ENCODE measurements at regions not wholly inside any gene's neighbourhood (a gene's known extent, or its start where the extent isn't known, plus 50 kb on each side); places are given as distances from the start of the nearest gene placed in this dataset.

DNA sequence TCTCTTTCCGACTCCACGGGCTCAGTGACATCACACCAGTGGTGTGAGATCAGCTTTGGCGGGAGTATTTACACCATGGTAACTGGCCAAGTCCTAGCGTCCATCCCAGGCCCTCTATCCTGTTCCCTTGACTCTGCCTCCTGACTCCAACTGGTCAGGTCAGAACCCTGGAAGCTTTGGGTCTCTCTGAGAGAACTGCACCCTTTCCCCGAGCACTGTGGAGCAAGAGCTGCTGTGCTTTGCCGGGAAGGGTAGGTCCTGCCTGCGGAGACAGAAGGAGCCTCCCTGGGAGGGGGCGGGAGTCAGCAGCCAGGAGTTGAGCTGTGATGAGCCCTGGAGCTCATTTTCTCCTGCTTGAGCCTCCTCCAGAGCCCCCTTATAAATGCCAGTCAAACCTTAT lies 212.1 kb upstream of the TNRC6C start:
- no peak for DNase-seq (ENCODE audit: low spot score)

DNA sequence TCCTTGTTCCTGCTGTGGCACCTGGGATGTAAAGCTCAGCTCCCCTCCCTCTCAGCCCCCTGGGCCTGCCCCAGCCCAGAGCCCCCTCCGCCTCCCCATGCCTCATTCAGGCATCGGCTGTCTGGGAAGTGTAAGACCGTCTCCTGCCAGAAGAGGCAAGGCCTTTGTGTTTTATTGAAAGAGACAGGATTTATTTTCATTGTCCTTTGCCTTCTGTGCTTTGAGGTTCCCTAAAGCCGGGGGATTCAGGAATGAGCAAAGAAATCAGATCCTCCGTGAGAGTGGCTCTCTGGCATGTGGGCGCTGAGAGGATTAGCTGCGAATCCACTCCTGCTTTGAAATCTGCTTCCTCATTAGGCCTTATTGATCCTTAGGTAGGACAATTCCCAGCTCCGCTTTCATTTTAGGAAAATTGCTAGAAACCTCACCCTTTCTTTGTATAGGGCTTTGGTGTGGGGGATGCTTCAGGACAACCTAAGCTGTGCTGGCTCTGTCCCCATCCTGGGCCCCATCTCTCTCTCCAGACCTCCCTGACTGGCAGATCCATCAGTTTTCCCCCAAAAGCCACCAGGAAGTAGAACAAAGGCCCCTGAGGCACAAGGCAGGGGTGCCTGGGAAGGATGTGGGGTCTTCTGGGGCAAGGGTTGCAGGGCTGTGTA lies 211.5 kb upstream of the TNRC6C start:
- no peak for DNase-seq (ENCODE audit: low spot score)

DNA sequence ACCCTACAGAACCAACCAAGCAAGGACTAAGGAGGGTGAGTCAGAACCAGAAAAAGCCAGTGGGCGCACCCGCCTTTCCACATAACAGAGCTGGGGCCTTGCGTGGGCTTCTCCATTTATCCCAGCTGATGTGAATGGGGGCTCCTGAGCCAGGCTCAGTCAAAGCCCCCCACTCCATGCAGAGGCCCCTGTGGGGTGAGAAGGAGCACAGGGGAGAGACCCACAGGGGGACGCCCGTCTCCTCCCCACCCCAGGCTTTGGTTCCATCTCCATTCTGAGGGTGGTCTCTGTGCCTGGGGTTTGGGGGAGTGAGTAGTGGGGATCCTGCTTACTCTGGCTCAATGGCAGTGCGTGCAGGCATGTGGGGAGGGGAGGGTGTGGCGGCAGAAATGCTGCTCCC lies 210.1 kb upstream of the TNRC6C start:
- no peak for DNase-seq (ENCODE audit: low spot score)

DNA sequence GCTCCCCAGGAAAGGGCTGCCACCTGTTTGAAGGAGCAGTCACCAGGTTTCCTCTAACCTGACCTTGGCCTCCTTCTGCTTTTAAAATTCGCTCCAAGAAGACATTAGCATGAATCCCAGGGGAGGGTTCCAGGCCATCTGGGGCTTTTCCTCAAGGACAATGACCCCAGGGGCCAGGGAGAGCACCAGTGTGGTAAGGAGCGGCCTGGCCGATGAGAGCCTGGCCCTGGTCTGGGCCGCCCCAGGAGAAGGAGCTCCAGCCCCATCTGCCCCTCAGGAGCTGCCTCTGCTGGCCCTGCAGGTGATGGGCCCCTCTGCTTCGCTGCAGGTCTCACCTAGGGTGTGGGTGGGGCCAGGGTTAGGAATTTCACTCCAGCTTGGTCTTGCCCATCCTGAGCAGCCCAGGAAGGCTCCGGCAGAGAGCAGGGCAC lies 209.2 kb upstream of the TNRC6C start:
- no peak for DNase-seq (ENCODE audit: low spot score)

DNA sequence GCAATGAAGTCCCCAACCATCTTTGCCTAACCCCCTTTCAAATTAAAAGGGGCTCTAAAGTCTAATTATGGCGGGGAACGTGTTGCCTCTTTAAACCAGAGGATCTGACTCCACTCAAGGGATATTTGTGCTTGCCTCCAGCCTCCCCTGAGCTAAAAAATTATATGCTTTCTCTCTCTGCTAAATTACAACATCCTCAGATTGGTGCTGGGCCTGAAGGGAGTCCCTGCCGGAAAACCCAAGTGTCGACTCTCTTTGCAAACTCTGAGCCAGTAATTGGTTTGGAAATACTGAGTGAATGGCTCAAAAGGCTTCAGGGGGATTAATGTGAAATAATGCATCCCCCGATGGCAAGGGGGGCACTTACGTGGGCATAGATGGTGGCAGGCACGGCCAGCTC lies 208.5 kb upstream of the TNRC6C start:
- no peak for DNase-seq (ENCODE audit: low spot score)

DNA sequence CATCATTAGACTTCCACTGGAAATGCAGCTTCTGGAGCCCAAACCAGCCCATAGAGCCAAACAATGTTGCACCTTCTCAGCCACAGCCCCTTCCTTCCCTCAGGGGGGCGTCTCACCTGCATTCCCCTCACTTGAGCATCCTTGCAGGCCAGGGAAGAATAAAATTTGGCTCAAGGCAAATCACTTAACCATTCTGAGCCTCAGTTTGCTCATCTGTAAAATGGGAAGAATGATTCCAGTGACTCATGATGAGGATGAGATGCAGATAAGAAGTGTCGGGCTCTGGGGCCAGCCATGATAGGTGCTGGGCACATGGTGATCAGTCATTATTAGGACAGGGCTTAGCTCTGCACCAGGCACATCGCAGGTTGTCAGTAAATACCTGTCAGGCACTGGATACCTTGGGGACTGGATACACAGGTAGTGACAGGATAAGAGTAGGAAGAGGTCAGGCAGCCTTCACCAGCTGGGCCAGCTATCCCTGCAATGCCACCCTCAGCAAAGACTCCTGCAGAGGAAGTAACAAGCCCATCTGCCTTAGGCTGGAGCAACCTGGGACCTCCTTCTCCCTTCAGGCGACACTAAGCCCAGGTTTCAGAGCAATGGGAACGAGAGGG lies 208.0 kb upstream of the TNRC6C start:
- no peak for DNase-seq (ENCODE audit: low spot score)

DNA sequence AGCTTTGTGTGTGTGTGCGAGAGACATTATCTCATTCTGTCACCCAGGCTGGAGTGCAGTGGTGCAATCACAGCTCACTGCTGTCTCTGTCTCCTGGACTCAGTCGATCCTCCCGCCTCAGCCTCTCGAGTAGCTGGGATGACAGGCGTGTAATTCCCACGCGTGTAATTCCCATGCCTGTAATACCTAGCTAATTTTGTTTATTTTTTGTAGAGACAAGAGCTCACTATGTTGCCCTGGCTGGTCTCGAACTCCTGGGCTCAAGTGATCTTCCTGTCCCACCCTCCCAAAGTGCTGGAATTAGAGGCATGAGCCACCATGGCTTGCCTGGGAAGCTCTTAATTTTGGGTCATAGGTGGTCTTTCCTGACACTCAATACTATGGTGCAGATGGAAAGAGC lies 205.3 kb upstream of the TNRC6C start:
- no peak for DNase-seq (ENCODE audit: low spot score)

DNA sequence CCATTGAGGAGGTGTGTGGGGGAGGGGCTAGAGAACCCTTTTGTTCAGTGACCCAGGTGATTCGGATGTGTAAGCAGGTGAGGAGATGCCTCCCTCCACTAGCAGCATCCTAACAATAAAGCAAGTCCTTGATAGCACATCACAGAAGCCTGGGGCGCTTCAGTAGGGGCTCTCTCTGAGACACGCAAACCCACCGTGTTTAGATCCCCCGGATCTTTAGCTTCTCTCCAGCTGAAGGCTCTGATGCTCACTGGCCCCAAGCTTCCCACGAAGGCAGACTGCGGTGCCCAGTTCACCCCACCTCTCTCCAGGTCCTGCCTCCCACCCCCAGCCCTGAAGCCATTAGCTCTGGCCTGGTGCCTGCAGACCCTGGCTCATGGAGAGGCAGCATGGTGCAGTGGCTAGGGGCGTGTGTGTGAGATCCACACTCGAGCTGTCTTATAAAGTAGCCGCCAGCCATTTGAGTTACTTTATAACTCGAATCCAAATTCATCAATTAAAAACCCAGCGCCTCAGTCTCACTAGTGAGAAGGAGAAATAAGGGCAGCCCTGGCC lies 204.7 kb upstream of the TNRC6C start:
- no peak for DNase-seq (ENCODE audit: low spot score)

DNA sequence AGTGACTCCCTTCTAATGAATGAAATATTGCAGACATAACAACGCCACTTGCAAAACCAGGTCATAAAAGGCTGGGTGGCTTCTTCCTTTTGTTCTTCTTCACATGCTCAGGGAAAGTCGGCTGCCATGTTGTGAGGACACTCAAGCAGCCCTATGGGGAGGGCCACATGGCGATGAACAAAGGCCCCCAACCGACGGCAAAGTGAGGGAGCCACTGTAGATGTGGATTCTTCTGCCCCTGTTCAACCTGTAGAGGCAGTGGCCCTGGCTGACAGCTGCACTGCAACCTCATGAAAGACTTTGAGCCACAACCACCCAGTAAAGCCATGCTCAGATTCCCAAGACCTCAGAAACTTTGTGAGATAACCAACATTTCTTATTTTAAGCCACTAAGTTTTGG lies 203.5 kb upstream of the TNRC6C start:
- no peak for DNase-seq (ENCODE audit: low spot score)

DNA sequence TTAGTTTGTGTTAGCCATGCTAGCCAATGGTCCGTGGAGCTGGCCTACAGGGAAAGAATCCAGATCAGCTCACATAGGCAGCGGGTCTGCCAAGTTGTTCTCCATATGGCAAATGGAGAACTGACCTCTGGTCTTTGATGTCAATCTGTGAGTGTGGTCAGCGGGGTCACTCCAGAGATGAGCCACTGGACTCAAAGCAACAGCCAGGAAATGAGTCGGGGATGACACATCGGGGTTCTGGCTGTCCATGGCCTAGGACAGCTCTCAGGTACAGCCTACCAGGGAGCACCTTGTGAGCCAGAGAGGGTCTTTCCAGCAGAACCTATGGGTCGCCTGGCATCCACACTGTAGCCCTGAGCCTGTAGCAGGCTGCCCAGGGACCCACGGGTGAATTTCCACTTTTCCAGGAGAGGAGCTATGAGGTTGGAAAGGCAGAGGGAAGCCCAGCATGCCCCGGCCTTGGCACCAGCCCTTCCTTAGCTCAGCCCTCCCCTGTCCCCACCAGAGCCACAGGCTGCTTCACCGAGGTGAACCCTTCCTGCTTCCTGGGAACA lies 203.0 kb upstream of the TNRC6C start:
- no peak for DNase-seq (ENCODE audit: low spot score)

DNA sequence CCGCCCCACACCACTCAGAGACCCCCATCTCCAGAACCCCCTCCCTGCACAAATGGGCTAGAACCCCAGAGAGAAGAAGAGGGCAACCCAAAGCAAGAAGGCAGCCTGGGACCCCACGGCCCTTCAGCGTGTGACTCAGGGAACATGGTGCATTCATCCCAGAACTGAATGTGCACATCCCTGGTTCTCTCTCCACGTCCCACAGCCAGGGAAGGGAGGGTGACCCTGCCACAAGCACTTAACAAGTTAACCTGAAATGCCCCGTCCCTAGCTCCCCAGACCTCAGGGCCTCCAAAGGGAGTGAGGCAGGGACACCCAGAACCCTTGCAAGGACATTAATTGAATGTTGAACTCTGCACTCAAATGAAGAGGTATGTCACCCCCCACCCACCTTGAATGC lies 202.5 kb upstream of the TNRC6C start:
- DNase-seq (ENCODE audit: low spot score) = no peak

DNA sequence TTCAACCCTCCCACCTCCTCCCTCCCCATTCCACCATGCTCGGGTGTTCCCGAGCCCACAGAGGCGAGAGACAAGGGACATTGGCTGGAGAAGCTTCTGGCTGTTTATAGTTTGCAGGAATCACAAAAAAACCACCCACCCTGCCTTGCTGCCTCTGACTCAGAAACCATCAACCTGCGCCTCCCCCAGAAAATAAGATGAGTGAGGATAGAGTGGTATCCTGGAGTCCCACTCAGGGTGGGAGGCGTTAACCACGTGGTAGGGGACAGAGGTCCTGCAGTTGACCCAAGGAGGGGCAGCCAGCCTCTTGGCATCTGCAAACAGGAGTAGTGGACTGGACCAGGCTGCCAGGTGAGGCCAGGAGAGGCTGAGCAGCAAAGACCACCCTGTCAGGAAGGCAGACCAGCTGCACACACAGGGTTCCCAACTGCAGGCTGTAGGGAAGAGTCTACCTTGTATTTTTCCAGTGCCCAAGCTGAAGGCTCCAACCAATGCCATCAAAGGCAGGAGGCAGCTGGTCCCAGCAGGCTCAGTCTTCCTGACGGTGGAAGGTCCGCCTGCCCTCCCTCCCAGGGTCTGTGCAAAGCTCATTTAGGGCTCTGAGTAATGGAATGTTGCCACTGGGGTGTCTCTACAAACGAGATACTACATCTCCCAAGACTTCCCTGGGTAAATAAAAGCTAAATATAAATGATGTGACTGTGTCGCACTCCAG lies 201.5 kb upstream of the TNRC6C start:
- no peak for DNase-seq (ENCODE audit: low spot score)

DNA sequence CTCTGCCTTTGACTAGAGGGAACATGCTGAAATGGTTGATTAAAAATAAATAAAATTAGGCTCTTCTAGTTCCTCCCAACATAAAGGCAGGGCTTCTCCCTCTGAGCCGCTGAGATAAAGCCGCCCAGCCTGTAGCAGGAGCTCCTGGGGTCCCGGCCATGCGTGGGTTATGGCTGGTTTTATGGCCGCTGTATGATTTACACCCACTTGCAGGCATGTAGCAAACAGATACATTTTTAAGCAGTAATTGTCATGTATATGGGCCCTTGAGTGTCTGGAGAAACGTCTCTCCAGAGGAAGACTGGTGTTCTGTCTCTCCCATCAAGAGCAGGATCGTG lies 201.0 kb upstream of the TNRC6C start:
- DNase-seq (ENCODE audit: low spot score) = no peak

DNA sequence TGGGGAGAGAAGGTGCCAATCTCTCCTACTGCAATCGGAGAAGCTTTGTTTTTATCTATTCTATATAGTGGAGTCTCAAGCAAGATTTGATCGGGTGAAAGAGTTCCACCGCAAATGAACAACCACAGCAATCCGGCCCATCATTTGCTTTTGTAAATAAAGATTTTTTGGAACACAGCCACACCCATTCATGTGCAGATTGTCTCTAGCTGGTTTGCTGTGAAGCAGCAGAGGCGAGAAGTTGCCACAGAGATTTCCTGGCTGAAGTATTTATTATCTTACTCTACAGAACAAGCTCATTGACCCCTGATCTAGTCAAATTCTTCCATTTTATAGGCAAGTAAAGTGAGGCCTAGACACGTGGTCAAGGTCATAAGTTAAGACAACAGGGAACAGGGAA lies 195.5 kb upstream of the TNRC6C start:
- DNase-seq (ENCODE audit: low spot score) = no peak

DNA sequence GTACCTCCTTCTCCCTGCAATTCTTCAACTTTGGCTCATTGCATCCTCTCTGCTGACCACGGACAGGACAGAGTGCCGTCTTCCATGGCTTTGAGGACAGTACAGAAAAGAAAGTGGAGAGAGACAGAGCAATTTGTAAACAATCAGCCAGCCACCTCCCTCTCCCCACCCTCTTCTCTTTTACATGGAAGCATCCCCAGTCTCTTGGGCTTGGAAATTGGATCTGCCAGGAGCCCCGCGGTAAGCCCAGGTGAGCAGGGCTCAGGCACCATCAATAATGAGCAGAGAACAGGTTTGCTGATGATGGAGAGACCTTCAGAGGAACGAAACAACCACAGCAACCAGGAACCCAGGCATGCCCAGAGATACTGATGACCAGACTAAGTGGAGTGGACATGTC lies 194.9 kb upstream of the TNRC6C start:
- DNase-seq (ENCODE audit: low spot score) = no peak

DNA sequence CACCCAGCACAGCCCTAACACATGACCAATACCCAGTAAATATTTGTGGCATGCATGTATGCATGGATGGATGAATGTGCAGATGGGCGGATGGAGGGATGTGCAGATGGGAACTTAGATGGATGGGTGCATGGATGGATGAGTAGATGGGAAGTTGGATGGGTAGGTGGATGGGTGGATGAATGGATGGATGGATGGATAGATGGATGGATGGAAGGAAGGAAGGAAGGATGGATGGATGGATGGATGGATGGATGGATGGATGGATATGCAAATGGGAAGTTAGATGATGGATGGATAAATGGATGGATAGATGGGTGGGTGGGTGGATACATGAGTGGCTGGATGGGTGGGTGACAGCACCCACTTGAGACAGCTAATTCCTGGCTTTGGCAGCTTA lies 193.2 kb upstream of the TNRC6C start:
- DNase-seq (ENCODE audit: low spot score) = no peak

DNA sequence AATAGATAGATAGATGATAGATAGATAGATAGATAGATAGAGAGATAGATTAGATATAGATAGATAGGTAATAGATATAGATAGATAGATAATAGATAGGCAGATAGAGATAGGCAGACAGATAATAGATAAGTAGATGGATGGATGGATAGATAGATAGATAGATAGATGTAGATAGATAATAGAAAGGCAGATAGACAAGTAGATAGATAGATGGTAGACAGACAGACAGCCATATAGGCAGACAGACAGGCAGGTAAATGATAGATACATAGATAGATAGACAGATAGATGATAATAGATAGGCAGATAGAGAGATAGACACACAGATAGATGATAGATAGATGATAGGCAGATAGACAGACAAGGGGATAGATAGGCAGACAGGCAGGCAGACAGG lies 191.4 kb upstream of the TNRC6C start:
- DNase-seq (ENCODE audit: low spot score) = no peak

DNA sequence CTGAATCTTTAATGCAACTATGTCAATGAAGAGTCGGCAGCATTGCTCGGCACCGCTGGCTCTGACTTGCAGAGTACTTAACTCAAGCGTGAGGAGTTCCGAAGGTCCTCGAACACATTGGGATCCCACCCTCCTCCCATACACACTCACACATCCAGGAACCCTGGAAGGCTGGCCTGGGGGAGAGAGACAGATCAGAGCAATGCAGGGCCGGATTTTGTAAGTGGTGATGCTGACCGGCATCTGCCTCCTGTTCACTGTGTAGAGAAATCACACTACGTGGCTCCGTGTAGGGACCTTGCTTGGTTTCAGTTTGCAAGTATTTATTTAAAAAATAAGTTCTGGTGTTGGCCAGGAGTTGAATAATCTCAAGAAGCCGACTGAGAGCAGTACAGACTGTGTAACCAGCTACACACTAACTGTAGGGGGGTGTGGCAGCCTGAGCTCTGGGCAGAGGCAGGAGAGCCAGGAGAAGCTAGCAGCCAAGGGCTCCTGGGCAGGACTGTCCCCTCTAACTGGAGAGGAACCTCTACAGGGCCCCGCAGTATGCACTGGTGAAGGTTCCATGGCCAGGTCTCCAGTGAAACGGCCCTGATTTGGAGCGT lies 190.2 kb upstream of the TNRC6C start:
- no peak for DNase-seq (ENCODE audit: low spot score)

DNA sequence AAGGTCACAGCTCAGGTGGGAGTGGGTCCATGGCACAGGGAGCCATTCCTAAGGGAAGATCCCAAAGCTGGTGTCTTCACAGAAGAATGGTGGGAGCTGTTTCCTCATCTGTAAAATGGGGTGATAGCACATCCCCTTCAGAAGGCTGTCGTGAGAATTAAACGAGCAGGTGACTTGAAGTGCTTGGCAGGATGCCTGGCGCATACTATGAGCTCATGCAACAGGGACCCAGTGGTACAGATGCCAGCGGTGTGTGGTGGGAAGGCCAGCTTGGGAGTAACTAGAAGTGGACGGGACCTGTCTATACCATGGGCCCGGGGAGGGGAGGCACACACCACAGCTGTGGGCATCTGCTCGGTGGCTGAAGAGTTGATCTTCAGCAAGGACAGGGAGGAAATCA lies 189.3 kb upstream of the TNRC6C start:
- DNase-seq (ENCODE audit: low spot score) = no peak

DNA sequence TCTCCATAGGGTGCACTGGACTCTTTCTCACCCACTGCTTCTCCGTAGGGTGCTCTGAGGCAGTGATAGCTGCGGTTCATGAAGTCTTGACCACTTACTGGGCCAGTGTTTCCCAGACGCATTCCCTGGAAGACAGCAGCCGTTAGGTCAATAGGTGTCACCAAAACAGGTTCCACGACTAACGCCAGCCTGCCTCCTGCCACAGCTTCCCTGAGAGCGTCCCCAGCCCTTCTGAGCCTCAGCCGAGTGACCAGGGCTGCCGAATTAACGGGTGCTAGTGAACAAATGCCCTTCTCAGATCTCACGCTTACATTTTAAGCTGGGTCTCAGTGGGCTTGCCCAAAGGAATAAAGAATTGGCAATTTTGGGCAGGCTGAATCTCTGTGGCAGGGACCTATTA lies 188.7 kb upstream of the TNRC6C start:
- DNase-seq (ENCODE audit: low spot score) = no peak

DNA sequence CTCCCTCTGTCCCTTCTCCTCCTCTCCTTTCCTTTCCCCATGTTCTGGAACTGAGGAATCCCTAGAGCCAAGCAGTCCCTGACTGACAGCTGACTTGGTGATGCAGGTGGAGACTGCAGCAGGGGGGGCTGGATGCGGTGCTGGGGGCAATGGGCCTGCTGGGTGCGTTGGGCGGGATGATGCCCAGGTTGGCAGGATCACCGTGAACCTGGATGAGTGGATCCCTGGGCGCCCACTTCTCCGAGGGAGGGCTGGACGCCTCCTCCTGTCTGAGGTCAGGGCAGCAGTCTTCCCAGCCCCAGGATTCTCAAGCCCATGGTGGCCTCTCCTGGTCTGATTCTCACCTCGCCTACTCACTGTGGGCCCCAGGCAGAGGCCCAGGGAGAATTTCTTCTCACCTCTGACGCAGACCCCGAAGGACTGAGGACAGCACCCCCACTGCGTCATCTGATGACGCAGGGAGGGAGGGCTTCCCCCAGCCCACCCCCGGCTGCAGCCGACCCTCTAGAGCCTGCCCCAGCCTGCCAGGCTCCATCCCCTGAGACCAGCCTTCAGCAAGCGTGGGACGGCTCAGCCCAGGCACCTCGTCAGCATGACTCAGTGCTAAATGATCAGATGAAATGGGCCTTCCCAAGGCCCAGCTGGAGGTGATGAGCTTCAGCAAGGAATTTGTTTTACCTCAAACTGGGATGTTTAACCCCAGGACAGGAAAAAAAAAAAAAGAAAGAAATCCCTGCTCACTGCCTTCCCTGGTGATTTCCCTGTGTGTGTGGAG lies 188.0 kb upstream of the TNRC6C start:
- DNase-seq (ENCODE audit: low spot score) = no peak

DNA sequence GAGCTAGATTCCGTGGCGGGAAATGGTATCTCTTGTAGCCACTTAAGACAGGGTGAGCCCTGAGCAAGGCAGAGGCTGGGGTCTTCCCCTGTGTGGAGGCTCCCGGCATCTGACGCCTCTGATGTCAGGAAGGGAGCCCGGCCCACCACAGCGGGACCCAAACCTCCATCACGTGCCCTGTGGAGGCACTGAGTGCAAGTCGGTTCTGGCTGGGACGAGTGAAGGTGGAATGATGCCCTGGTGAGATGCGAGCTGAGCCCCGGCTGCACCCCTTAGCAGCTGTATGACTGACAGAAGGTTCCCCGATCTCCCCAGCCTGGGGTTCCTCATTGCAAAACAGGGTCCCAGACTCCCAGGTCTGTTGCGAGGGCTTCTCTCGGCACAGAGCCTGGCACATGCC lies 187.4 kb upstream of the TNRC6C start:
- DNase-seq (ENCODE audit: low spot score) = no peak

Data from HuH-7.5 (cell line).